ENCODE measurements at regions not wholly inside any gene's neighbourhood (a gene's known extent, or its start where the extent isn't known, plus 50 kb on each side); places are given as distances from the start of the nearest gene placed in this dataset.

GRCh38 chr3:116767726-116768125, 58.1 kb downstream of the TUSC7 start:
- no peak for DNase-seq (ENCODE audit: low read depth in 2 of 2)

GRCh38 chr3:116770815-116771450, 61.4 kb downstream of the TUSC7 start:
- DNase-seq (ENCODE audit: low read depth in 2 of 2), result peak in 1 of 2 donors; percentile 17

- DNase-seq (ENCODE audit: low read depth in 2 of 2), result no peak
Observed at GRCh38 chr3:116776880-116777785, 67.6 kb downstream of the TUSC7 start.

GRCh38 chr3:116785226-116785625, 75.6 kb downstream of the TUSC7 start:
- no peak for DNase-seq (ENCODE audit: low read depth in 2 of 2)

GRCh38 chr3:116802651-116803050, 93.1 kb downstream of the TUSC7 start:
- DNase-seq (ENCODE audit: low read depth in 2 of 2), result no peak

- DNase-seq (ENCODE audit: low read depth in 2 of 2), result no peak
Observed at GRCh38 chr3:116806351-116806750, 96.8 kb downstream of the TUSC7 start.

- no peak for DNase-seq (ENCODE audit: low read depth in 2 of 2)
Observed at GRCh38 chr3:116808725-116809124, 99.1 kb downstream of the TUSC7 start.

- DNase-seq (ENCODE audit: low read depth in 2 of 2), result no peak
Observed at GRCh38 chr3:116809208-116809607, 99.6 kb downstream of the TUSC7 start.

GRCh38 chr3:116811754-116812153, 102.2 kb downstream of the TUSC7 start:
- DNase-seq (ENCODE audit: low read depth in 2 of 2), result no peak

GRCh38 chr3:116812949-116813348, 103.4 kb downstream of the TUSC7 start:
- DNase-seq (ENCODE audit: low read depth in 2 of 2), result no peak

- DNase-seq (ENCODE audit: low read depth in 2 of 2), result no peak
Observed at GRCh38 chr3:116815321-116815720, 105.7 kb downstream of the TUSC7 start.

- no peak for DNase-seq (ENCODE audit: low read depth in 2 of 2)
Observed at GRCh38 chr3:116815831-116816588, 106.4 kb downstream of the TUSC7 start.

GRCh38 chr3:116821371-116821770, 111.8 kb downstream of the TUSC7 start:
- DNase-seq (ENCODE audit: low read depth in 2 of 2), result no peak

GRCh38 chr3:116824208-116824607, 114.6 kb downstream of the TUSC7 start:
- no peak for DNase-seq (ENCODE audit: low read depth in 2 of 2)

GRCh38 chr3:116833202-116833601, 123.6 kb downstream of the TUSC7 start:
- DNase-seq (ENCODE audit: low read depth in 2 of 2), result no peak

GRCh38 chr3:116834816-116835215, 125.2 kb downstream of the TUSC7 start:
- DNase-seq (ENCODE audit: low read depth in 2 of 2), result no peak

- no peak for DNase-seq (ENCODE audit: low read depth in 2 of 2)
Observed at GRCh38 chr3:116835658-116836057, 126.1 kb downstream of the TUSC7 start.

GRCh38 chr3:116836286-116836685, 126.7 kb downstream of the TUSC7 start:
- no peak for DNase-seq (ENCODE audit: low read depth in 2 of 2)

- DNase-seq (ENCODE audit: low read depth in 2 of 2), result no peak
Observed at GRCh38 chr3:116837483-116837882, 127.9 kb downstream of the TUSC7 start.

- no peak for DNase-seq (ENCODE audit: low read depth in 2 of 2)
Observed at GRCh38 chr3:116841003-116841735, 131.6 kb downstream of the TUSC7 start.

- DNase-seq (ENCODE audit: low read depth in 2 of 2), result no peak
Observed at GRCh38 chr3:116842254-116842957, 132.8 kb downstream of the TUSC7 start.
